SIG-M5 (cell line): ENCODE measurements at regions not wholly inside any gene's neighbourhood (a gene's known extent, or its start where the extent isn't known, plus 50 kb on each side); places are given as distances from the start of the nearest gene placed in this dataset.

Experiments used
- DNase-seq: peaks from one replicate; lab custom pipeline; 2025; lab: John Stamatoyannopoulos, UW

GRCh38 chr11:122348659-122349409, 232.8 kb upstream of the BLID start:
- no peak for DNase-seq

DNA sequence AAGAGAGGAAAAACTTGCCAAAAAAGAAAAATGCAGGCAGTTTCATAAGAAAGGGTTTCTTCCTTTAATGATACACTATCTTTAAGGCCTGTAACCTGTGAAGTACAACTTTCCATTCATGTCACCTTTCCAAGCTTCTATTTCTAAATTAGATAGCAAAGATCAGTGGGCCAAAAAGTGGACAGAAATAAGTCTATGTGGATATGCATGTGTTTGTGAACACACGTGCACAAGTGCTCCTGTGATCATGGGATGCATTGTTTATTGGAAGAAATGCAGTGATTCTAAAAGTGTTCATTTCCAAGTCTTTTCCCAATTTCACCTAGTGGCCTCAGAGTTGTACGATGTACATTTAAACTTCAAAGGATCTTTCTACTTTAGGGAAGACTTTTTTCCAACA, 230.0 kb upstream of the BLID start:
- no peak for DNase-seq

DNA sequence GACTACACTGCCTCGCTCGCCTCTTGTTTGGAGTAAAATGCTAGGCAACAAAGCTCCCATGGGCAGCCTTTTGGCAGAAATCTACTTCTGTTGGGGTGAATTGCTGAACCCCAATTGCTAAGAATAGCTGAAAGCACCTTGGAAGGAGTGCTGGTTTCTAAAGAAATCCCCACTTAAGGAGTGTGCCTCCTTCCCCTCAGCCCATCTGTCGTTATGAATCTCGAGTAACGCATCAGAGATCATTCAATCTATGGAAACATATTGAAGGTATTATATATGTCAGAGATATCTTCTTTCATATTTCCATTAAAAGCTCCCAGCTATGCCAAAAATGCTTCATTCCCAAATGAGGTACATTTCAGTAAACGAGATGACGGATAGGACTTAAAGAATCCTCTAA, 229.6 kb upstream of the BLID start:
- no peak for DNase-seq

DNA sequence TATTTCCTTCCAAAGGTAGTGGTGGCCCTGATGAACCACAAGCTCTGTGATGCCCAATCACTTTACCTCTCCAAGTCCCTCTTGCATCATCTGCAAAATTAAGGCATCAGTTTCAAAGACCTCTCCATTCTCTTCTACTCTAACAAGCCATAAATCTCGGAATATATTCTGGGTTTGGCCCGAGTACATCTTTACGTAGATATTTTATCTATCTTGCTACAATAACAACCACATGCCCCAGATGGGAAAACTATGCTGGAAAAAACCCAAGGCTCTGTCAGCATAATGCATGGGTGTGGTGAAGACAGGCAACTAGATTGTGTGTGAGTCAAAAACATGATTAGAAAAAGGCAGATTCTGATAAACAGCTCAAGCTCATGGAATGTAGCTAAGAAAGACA, 228.2 kb upstream of the BLID start:
- DNase-seq, result no peak

GRCh38 chr11:122343210-122343609, 227.2 kb upstream of the BLID start:
- no peak for DNase-seq

DNA sequence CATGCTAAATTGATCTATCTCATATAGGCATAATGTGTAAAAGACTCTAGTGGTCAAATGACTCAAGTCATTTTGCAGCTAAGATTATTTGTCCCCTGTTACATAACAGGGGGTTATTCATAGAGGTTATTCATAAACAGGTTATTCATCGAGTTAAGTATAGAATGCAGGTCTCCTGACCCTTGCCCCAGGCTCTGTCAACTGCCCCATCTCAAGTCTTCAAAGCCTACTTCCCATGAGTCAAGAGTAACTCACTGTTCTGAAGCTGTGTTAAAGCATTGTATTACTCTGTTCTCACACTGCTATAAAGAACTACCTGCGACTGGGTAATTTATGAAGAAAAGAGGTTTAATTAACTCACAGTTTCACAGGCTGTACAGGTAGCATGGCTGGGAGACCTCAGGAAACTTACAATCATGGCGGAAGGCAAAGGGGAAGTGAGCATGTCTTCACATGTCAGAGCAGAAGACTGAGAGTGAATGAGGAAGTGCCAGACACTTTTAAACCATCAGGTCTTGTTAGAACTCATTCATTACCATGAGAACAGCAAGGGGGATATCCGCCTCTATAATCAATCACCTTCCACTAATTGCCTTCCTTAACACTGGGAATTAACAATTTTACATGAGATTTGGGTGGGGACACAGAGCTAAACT, 226.2 kb upstream of the BLID start:
- DNase-seq, result no peak

DNA sequence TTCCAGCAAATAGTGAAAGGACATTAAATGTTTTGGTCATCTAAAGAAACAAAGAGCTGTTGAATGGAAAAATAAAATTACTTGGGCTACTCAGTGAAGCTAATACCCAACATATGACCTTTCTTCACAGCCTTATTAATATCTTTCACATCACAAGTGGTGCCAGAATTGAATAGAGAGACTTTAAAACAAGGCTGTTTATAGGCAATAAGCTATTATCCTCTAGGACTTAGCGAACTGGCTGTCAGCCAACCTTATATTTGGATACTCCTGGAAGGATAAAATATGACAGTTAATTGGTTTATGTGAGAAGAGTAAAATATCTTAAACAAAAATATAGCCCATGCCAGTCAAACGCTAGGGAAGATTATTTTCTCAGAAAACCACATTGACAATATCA, 225.5 kb upstream of the BLID start:
- DNase-seq, result no peak

- no peak for DNase-seq
Measured at GRCh38 chr11:122340607-122341290, 224.7 kb upstream of the BLID start.

- no peak for DNase-seq
Measured at GRCh38 chr11:122339436-122340060, 223.5 kb upstream of the BLID start.

GRCh38 chr11:122337704-122338103, 221.7 kb upstream of the BLID start:
- DNase-seq, result no peak

- DNase-seq, result no peak
Measured at GRCh38 chr11:122337241-122337640, 221.2 kb upstream of the BLID start.

DNA sequence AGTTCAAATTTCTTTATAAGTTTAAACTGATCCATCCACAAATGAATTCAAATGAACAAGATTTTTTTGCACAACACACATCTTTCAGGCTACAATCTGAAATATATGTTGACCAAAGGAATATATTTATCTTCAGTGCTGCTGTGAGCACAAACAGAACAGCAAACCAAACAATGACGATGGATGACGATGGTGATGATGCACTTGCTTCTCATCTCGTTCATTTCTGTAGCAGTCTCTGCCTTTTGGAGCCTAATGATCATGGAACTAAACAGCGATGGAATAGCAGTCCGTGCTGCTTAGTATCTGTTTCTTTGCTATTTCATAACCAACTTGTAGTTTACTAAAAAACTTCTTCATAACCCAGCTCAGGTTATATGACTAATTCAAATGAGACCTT, 220.7 kb upstream of the BLID start:
- DNase-seq, result no peak

DNA sequence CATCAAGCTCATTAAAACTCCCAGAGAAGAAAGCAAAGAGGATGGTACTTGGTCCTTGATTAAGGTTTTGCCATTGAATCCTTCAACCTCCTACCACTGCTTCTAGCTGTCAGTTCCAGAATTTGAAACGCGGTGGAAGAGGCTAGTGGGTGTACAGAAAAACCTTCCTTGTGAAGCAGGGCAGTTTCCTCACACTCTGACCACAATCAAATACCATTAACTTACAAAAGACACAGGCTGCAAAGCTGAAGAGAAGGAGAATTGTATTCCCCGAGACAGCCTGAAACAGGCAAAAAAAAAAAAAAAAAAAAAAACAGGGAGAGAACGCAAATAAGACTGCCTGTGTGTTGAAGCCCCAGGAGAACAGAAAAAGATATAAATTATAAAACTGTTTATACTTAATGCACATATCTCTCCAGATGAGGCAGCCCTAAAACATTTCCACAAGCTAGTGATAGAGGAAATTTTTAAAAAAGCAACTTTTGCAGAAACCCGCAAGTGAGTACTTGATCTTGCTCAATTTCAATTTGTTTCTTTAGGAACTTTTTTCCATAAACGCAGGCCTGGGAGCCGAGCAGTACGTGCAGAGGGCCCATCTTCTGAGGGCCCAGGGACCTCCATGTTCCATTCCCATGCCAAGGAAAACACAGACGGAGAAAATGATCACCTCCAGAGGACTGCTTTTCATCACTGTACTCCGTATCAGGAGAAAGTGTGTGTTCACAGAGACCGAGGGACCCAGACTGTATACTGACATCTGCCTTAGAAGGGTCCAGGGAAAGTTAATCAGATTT, 218.7 kb upstream of the BLID start:
- no peak for DNase-seq

- DNase-seq, result no peak
Measured at GRCh38 chr11:122333467-122333866, 217.5 kb upstream of the BLID start.

DNA sequence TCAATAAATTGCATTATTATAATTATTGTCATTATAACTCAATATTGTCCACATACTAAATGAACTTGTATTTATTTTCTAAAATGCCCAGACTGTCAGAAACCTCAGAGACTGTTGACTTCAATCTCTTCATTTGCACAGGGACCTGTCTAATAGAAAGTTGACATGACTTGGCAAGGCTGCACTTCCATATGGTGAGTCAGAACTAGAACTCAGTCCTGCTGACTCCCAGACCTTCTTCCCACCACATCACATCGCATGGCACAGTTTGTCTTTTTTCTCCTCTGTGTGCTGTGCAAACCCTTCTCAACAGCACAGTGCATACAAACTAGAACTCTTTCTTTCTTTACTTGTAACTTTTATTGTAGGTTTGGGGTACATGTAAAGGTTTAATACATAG, 215.1 kb upstream of the BLID start:
- no peak for DNase-seq

DNA sequence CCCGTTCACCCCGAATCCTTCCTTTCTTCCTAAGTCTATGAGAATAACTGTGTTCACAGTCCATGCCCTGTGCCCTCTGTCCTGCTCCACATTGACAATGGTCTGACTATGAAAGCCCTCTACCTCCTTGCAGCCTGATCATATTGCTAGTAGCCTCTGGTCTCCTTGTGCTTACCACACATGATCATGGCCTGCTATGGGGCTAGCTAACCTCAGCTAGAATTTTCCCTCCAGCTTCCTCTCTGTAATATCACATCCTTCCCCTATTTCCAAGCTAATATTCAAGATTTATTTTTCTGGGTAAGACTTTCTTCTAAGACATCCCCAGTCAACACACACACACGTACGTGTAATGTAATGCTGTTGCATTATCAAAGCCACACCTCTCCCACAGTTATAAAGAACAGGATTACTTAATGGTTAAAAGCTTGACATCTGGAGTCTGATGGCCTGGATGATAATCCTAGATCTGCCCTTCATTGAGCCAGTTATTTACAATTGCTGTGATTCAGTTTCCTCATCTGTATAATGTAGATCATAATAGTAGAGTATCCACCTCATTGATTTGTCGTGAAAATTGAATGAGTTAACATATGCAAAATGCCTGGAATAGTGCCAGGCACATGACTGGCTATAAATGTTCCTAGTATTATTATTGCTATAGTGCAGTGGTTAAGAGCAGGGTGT, 214.4 kb upstream of the BLID start:
- DNase-seq, result no peak

DNA sequence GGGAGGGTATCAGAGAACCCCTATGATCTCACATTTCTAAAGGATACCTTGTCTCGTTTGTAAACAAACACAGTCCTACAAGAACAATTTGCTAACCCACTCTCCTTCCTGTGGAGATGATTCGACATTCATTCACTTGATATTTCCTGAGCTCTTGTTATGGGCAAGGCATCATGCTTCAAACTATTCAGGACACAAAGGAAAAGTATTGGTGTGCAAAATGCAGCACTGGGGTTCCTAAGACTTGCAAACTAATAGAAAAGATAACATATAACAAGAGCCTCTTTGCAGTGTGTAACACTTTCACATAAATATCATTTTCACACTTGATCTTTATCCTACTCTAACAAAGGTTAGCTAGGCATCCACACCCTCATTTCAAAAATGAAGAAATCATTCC, 211.5 kb upstream of the BLID start:
- no peak for DNase-seq

GRCh38 chr11:122323754-122324421, 207.9 kb upstream of the BLID start:
- DNase-seq, result no peak

DNA sequence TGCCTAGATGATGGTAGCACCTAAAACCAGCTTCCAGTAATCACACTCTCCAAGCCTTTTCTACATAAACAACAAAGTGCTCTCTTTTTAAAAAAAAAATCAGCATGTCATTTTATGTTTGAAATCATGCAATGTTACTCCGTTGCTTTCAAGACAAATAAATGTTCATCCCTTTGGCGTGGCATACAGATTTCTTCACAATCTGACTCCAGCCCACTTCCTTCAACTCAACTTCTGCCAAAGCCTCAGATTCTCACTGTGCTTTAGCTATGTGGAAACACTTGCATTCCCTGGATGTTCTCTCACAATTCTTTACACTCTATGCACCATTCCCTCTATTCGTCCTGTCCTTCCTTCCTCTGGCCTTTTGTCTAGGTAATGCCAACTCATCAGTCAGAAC, 206.3 kb upstream of the BLID start:
- no peak for DNase-seq

DNA sequence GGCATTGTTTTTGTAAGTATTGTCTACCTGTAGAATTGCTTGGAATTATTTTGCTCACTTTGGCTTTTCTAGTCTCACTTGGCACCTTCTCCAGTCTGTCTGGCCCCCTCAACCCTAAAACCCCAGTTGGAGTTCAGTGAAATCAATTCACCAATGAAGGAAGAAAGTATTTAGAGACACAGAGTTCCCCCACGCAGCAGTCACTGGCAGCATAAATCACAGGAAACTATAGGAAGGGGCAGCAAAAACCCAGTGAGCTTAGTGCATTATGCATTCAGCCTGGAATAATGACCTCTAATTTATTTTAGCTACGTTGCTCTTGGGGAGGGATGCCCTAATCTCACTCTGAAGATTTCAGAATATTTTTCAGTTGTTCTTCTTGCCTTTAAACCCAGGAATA, 204.7 kb upstream of the BLID start:
- no peak for DNase-seq
